Glutamatergic neuron (in vitro differentiated cells): ENCODE measurements at regions not wholly inside any gene's neighbourhood (a gene's known extent, or its start where the extent isn't known, plus 50 kb on each side); places are given as distances from the start of the nearest gene placed in this dataset.

ENCODE experiments used
- DNase-seq: peaks from one replicate; pipeline ENCODE4 v3.0.0; 2022
- H3K27ac Mint-ChIP-seq: one replicate; pipeline ENCODE4 v1.8.0; 2020; ENCODE audit warnings: mild to moderate bottlenecking, mixed read lengths, inconsistent platforms; ENCODE audit not compliant: unreplicated experiment
- H3K27me3 Mint-ChIP-seq: one replicate; pipeline ENCODE4 v1.8.0; 2020; ENCODE audit warnings: mild to moderate bottlenecking, moderate library complexity, mixed read lengths, inconsistent platforms; ENCODE audit not compliant: unreplicated experiment
- H3K36me3 Mint-ChIP-seq: one replicate; pipeline ENCODE4 v1.8.0; 2020; ENCODE audit warnings: mild to moderate bottlenecking, mixed read lengths, inconsistent platforms; ENCODE audit not compliant: unreplicated experiment
- H3K4me1 Mint-ChIP-seq: one replicate; pipeline ENCODE4 v1.8.0; 2020; ENCODE audit warnings: mild to moderate bottlenecking, low read depth, mixed read lengths, inconsistent platforms; ENCODE audit not compliant: unreplicated experiment
- H3K4me3 Mint-ChIP-seq: one replicate; pipeline ENCODE4 v1.8.0; 2020; ENCODE audit warnings: mild to moderate bottlenecking, mixed read lengths, inconsistent platforms; ENCODE audit not compliant: unreplicated experiment
- H3K9me3 Mint-ChIP-seq: one replicate; pipeline ENCODE4 v1.8.0; 2020; ENCODE audit warnings: mild to moderate bottlenecking, moderate library complexity, mixed read lengths, inconsistent platforms; ENCODE audit not compliant: unreplicated experiment
- TF ChIP-seq, protein P1 (sequence below): fragments of 200-600 bp; sonication (generic); IDR thresholded peaks from one replicate; pipeline ENCODE4 v1.5.0; 2021; ENCODE audit not compliant: partially characterized antibody, unreplicated experiment

DNA sequence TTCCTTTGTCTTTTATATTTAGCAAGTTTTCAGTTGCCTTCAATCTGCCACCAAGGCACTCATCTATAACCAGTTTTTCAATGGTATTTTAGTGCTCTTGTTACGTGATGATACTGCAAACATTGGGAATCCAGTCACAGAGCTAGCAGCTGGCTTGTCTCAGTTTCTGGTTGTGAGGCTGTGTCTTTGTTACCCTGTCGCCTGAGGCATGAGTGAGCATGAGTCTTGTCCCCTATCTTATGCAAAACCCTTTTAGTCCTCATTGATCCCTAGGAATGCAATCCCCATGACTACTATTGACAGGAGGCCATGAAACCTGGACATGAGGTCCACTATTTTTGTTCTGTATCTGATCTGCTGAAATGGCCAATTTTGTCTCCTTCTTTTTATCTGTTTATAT lies 391.0 kb downstream of the LMO7 start:
- no peak overlapping the region for H3K27ac Mint-ChIP-seq

DNA sequence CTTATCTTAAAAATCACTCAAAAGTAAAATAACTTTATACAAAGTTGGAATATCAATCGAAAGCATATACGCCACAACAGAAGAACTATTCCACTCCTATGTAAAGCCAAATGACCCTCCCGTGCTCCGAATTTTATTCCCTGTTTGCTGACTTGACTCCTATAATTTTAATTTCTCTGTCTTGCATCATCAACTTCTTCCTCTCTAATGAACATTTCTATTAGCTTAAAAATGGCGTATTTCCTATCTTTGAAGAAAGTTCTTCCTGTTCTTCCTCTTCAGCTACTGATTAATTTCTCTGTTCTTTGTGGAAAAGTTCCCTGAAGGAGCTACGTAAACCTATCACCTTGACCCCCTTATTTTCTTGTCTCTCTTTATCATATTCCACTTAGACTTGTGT lies 389.3 kb downstream of the LMO7 start:
- Mint-ChIP-seq H3K36me3 (no peaks in the 10 kb centered on the region), H3K4me1 (peaks cover 2% of the 10 kb centered on the region), H3K4me3 (no peak overlapping the region), H3K27me3 (no peaks in the 10 kb centered on the region), H3K9me3 (no peaks in the 10 kb centered on the region), H3K27ac (no peak overlapping the region)
- TF ChIP-seq, protein P1, sequence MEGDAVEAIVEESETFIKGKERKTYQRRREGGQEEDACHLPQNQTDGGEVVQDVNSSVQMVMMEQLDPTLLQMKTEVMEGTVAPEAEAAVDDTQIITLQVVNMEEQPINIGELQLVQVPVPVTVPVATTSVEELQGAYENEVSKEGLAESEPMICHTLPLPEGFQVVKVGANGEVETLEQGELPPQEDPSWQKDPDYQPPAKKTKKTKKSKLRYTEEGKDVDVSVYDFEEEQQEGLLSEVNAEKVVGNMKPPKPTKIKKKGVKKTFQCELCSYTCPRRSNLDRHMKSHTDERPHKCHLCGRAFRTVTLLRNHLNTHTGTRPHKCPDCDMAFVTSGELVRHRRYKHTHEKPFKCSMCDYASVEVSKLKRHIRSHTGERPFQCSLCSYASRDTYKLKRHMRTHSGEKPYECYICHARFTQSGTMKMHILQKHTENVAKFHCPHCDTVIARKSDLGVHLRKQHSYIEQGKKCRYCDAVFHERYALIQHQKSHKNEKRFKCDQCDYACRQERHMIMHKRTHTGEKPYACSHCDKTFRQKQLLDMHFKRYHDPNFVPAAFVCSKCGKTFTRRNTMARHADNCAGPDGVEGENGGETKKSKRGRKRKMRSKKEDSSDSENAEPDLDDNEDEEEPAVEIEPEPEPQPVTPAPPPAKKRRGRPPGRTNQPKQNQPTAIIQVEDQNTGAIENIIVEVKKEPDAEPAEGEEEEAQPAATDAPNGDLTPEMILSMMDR: no peak
- DNase-seq: no peak

More for the DNA sequence above, 391.0 kb downstream of the LMO7 start:
- TF ChIP-seq, protein P1: no peak
- Mint-ChIP-seq H3K27me3 (no peaks in the 10 kb centered on the region), H3K4me1 (peaks cover 2% of the 10 kb centered on the region), H3K36me3 (no peaks in the 10 kb centered on the region), H3K4me3 (no peak overlapping the region), H3K9me3 (no peaks in the 10 kb centered on the region)
- no peak for DNase-seq

DNA sequence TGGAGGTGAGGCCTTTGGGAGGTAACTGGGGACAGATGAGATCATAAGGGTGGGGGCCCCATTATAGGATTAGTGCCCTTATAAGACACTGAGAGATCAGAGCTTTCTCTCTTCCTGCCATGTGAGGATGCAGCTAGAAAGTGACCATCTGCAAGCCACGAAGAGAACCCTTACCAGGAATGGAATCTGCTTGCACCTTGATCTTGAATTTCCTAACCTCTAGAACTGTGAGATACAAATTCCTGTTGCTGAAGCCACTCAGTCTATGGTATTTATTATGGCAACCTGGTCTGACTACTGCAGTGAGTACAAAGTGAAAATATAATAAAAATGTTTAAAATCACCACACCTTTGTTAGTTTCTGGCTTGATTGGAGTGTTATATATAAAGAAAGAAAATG lies 388.0 kb downstream of the LMO7 start:
- Mint-ChIP-seq H3K9me3 (no peaks in the 10 kb centered on the region), H3K27me3 (no peaks in the 10 kb centered on the region), H3K36me3 (no peaks in the 10 kb centered on the region), H3K4me1 (peaks cover 2% of the 10 kb centered on the region), H3K4me3 (no peak overlapping the region), H3K27ac (no peak overlapping the region)
- DNase-seq: no peak
- TF ChIP-seq, protein P1: no peak

DNA sequence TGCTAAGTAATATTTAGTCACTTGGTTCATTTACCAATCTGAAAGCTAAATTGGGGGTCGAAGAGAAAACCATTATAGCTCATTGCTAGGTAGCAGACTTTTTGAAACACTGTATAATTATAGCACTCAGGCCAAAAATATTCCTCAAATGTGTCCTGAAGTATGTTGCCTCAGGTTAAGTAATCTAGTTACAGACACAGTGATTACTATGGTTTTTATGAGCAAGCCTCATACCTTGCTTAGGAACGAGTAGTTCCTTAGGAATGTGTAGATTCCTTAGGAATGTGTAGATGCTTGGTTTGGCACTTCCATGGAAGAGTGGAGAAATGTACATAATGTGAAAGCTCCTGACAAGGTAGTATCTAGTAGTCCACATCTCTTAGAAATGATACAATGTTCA lies 387.5 kb downstream of the LMO7 start:
- no peaks in the 10 kb centered on the region for H3K9me3 Mint-ChIP-seq

DNA sequence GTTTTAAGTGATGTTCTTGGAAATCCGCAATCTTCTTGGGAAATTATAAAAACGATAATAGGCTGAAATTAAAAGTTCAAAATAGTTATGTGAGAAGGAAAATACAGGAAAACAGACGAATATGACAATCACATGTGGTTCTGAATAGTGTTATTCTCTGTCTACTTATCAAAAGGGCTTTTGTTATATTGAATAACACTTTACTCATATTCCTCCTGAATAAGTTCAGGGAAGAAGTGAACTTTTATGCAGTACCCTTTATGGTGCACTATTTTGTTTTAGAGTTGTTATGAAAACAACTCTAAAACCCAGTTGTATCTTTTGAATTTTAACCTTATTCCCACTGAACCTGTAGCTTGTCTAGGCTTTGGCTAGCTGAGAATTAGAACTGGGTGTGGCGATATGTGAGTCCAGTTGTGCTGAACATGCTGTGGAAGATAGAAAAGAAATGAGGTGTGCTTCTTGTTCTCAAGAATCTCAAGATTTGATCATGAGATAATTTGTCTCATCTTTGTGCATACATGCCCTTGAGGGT lies 384.4 kb downstream of the LMO7 start:
- H3K4me1 Mint-ChIP-seq: no peaks in the 10 kb centered on the region
- DNase-seq: no peak
- H3K27me3 Mint-ChIP-seq: no peaks in the 10 kb centered on the region
- H3K4me3 Mint-ChIP-seq: no peak overlapping the region
- no peaks in the 10 kb centered on the region for H3K36me3 Mint-ChIP-seq
- H3K27ac Mint-ChIP-seq: no peak overlapping the region
- no peaks in the 10 kb centered on the region for H3K9me3 Mint-ChIP-seq
- TF ChIP-seq, protein P1: no peak

More for the DNA sequence above, 387.5 kb downstream of the LMO7 start:
- no peaks in the 10 kb centered on the region for H3K36me3 Mint-ChIP-seq
- no peaks in the 10 kb centered on the region for H3K27me3 Mint-ChIP-seq
- H3K4me1 Mint-ChIP-seq: peaks cover 2% of the 10 kb centered on the region
- TF ChIP-seq, protein P1: no peak
- H3K4me3 Mint-ChIP-seq: no peak overlapping the region
- H3K27ac Mint-ChIP-seq: no peak overlapping the region
- DNase-seq: no peak
